ENCODE measurements at regions not wholly inside any gene's neighbourhood (a gene's known extent, or its start where the extent isn't known, plus 50 kb on each side); places are given as distances from the start of the nearest gene placed in this dataset.

DNA sequence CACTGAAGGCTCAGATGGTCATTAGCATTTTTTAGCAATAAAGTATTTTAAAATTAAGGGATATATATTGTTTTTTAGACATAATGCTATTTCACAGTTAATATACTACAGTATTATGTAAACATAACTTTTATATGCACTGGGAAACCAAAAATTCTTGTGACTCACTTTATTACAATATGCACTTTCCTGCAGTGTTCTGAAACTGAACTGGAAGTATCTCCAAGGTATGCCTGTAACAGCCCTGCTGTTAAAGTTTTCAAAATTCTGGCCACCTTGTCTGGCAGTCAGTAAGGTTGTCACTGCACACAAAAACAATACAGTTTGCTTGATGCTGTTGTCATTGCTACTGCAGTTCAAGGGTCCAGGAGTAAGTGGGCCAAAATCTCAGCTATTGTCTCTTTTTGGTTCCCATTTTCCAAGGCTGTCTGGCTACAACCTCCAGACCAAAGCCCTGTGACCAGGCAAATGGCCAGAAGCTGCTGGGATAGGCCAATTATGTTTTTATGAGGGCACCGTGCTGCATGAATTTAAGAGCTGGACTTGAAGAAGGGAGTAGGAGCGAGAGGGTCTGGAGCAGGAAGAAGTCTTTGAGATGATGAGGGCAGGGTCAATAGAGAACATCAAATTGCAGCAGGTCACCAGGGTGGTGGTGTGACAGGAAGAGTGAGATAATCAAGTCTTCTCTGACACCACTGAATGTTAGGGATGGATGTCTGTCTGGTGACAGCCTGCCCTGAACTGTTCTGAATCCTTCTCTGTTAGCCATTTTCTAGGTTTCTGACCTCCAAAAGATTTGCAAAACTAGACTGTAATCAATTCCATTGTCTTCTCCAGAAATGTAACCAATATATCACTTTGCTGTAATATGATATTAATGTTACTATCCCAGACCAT, 82.3 kb upstream of the CACHD1 start:
- TF ChIP-seq, protein P1, sequence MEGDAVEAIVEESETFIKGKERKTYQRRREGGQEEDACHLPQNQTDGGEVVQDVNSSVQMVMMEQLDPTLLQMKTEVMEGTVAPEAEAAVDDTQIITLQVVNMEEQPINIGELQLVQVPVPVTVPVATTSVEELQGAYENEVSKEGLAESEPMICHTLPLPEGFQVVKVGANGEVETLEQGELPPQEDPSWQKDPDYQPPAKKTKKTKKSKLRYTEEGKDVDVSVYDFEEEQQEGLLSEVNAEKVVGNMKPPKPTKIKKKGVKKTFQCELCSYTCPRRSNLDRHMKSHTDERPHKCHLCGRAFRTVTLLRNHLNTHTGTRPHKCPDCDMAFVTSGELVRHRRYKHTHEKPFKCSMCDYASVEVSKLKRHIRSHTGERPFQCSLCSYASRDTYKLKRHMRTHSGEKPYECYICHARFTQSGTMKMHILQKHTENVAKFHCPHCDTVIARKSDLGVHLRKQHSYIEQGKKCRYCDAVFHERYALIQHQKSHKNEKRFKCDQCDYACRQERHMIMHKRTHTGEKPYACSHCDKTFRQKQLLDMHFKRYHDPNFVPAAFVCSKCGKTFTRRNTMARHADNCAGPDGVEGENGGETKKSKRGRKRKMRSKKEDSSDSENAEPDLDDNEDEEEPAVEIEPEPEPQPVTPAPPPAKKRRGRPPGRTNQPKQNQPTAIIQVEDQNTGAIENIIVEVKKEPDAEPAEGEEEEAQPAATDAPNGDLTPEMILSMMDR (IDR thresholded peaks at IDR 0.05): no peak
- intact Hi-C loops (cut with DNase I): no loop called here
- no peak for DNase-seq
- no peak for ATAC-seq
- Histone ChIP-seq H3K9me3 (no peaks in the 10 kb centered on the region), H3K4me3 (no peak overlapping the region), H3K36me3 (no peaks in the 10 kb centered on the region), H3K27ac (no peak overlapping the region), H3K4me1 (no peaks in the 10 kb centered on the region), H3K27me3 (no peaks in the 10 kb centered on the region)

DNA sequence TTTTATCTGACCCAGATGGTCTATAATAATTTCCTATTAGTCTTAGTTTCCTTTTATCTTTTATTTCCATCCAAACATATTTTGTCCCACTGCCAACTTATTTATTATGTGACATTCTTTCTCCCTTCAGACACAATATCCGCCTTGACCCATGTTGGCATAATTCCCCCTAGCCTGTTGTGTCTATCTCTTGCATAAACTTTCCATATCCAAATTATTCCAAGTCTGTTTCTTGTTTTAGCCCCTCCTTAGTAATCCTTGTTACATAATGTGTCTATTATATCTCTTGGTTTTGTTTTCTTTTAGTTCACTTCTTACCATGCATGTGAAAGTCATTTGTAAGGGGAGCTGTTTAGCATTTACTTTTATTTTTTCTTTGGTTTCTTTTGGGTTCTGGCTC, 81.6 kb upstream of the CACHD1 start:
- intact Hi-C loops (cut with DNase I): no loop called here
- H3K27me3 ChIP-seq: no peaks in the 10 kb centered on the region

DNA sequence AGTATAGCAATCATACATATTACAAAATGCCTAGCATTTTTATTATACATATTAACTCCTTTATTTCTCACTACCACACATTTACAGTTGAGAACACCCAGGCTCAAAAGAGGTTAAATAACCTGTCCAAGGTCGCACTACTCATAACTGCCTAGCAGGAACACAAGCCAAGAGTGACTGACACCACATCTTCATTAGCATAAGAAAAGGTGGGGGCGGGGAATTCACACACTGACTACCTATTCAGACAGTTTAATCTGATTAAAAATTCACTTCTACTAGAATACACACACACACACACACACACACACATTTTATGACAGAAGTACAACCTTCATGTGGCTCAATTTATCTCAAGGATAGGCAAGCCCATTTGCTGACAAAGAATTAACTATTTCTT, 77.8 kb upstream of the CACHD1 start:
- intact Hi-C loops (cut with DNase I): no loop called here
- Histone ChIP-seq H3K9me3 (no peaks in the 10 kb centered on the region), H3K4me3 (no peak overlapping the region), H3K4me1 (no peaks in the 10 kb centered on the region), H3K36me3 (no peaks in the 10 kb centered on the region), H3K27me3 (no peaks in the 10 kb centered on the region), H3K27ac (no peak overlapping the region)
- DNase-seq: no peak
- no peak for ATAC-seq
- TF ChIP-seq, protein P1 (IDR thresholded peaks at IDR 0.05): no peak

More for the DNA sequence above, 81.6 kb upstream of the CACHD1 start:
- no peak for DNase-seq
- Histone ChIP-seq H3K4me1 (no peaks in the 10 kb centered on the region), H3K4me3 (no peak overlapping the region), H3K27ac (no peak overlapping the region), H3K9me3 (no peaks in the 10 kb centered on the region), H3K36me3 (no peaks in the 10 kb centered on the region)
- TF ChIP-seq, protein P1 (IDR thresholded peaks at IDR 0.05): no peak
- no peak for ATAC-seq

DNA sequence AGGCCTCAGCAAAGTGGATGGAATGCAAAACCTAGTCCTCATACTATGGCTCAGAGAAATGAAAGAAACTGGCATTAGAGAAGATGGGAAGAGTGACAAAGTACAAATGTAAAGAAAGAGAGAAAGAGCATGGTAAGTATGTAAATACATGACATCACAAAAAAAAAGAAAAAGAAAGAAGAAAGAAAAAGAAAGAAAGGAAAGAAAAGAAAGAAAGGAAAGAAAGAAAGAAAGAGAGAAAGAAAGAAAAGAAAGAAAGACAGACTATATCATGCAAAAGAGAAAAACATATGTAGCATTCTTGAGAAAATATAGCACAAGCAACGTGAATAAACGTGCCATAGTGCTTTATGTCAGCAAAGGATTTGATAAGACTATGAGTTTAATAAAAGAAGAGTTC, 76.1 kb upstream of the CACHD1 start:
- Histone ChIP-seq H3K4me3 (no peak overlapping the region), H3K36me3 (no peaks in the 10 kb centered on the region), H3K27me3 (no peaks in the 10 kb centered on the region), H3K27ac (no peak overlapping the region), H3K9me3 (no peaks in the 10 kb centered on the region), H3K4me1 (no peaks in the 10 kb centered on the region)
- TF ChIP-seq, protein P1 (IDR thresholded peaks at IDR 0.05): no peak
- ATAC-seq (no peak), DNase-seq (no peak)
- intact Hi-C loops (cut with DNase I): no loop called here

DNA sequence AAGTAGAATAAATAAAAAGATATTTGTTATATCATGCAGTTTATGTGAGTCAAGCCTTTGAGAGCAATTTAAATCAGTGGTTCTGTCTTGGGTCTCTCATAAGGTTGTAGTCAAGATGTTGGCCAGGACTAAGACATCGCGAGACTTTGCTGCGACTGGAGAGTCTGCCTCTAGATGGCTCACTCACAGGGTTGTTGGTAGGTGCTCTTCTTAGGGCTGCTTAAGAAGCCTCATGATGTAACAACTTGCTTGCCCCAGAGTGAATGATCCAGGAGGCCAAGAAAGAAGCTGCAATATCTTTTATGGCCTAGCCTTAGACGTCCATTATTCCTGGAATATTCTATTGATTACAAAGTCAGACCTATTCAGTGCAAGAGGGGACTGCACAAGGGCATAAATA, 73.1 kb upstream of the CACHD1 start:
- no peak overlapping the region for H3K27ac ChIP-seq
- no peaks in the 10 kb centered on the region for H3K4me1 ChIP-seq
- intact Hi-C loops (cut with DNase I): no loop called here
- no peak overlapping the region for H3K4me3 ChIP-seq
- H3K9me3 ChIP-seq: no peaks in the 10 kb centered on the region
- no peaks in the 10 kb centered on the region for H3K27me3 ChIP-seq
- H3K36me3 ChIP-seq: no peaks in the 10 kb centered on the region
- ATAC-seq: no peak
- TF ChIP-seq, protein P1 (IDR thresholded peaks at IDR 0.05): no peak
- no peak for DNase-seq

Data from upper lobe of right lung (tissue), 1 donor.